COLO829 (cell line): ENCODE measurements at regions not wholly inside any gene's neighbourhood (a gene's known extent, or its start where the extent isn't known, plus 50 kb on each side); places are given as distances from the start of the nearest gene placed in this dataset.

Source experiments
- DNase-seq: peaks from one replicate; pipeline ENCODE4 v3.0.0; 2012; ENCODE audit warnings: low spot score

GRCh38 chr1:203926025-203926540 lies 64.7 kb downstream of the SNRPE start:
- no peak for DNase-seq

DNA sequence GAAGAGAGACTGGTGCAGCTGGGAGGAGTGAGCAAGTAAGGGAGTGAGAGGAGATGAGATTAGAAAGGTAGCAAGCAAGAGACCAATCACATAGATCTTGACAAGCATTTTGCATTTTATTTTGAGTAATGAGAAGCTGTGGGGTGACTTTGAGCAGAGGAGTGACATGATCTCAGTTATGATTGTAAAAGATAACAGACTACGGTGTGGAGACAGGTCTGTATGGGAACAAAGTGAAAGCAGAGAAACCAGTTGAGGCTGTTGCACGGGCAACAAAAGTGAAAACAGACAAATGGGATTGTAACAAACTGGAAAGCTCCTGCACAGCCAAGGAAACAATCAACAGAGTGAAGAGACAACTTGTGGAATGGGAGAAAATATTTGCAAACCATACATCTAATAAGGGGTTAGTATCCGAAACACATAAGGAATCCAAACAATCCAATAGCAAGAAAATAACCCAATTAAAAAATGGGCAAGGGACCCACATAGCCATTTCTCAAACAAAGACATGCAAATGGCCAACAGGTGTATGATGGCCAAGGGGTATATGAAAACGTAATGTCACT lies 68.4 kb downstream of the SNRPE start:
- DNase-seq, result no peak

GRCh38 chr1:203930342-203930741 lies 68.9 kb downstream of the SNRPE start:
- DNase-seq, result no peak

- no peak for DNase-seq
Measured at GRCh38 chr1:203931953-203932352, 70.6 kb downstream of the SNRPE start.

DNA sequence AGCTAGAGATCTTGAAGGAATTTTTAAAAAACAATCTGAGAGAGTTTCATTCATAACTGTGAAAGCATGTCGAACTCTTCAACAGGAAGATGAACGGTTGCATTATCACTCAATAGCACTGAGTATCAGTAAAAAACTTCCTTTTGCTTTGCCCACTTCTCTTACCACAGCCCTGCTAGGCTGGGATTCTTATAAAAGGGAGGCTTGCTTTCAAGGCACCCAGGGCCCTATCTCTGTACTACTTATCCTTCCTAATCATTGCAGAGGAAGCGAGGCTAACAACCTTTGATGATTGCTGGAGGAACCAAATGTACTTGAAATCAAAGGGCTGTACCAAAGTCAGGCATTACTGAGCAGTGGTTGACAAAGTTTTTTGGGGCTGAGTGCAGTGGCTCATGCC lies 71.2 kb downstream of the SNRPE start:
- no peak for DNase-seq

GRCh38 chr1:203934027-203934426 lies 72.6 kb downstream of the SNRPE start:
- DNase-seq, result no peak

GRCh38 chr1:203934651-203935050 lies 73.3 kb downstream of the SNRPE start:
- DNase-seq, result no peak

- DNase-seq, result no peak
Measured at GRCh38 chr1:203935321-203935720, 73.9 kb downstream of the SNRPE start.

- no peak for DNase-seq
Measured at GRCh38 chr1:203937678-203938330, 76.4 kb downstream of the SNRPE start.

DNA sequence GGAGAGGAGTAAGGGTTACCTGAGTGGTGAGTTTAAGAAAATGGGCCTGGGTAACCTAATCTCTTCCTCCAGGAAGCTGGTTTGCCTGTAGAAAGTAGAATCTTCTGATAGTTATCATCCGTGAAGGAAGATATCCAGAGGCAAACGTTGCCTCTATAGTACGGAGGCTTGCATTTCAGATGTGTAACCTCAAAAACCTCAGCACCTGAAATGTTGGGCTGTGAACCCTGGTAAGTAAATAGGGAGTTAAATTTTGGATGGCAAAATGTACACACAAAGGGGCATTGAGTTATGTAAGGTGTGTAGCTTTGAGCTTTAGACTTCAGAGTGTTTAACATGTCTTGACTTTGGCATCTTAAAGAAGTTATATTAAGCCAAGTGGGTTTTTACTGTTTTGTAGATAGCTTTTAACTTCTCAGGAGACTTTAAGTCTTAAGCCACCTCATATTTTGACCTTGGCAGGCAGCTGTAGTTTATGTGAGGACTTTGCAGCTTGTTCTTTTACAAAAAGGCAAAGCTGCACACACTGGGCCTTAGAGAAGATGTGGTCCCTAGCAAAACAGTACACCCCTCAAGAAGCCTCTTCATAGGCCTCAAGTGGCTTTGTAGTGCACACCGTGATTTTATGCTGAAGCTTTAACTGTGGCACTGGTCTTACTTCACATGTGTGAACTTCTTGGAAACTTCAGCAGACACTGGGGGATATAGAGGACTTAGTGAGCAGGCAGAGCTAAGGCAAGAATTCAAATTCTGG lies 83.4 kb downstream of the SNRPE start:
- DNase-seq, result no peak

GRCh38 chr1:203954293-203954692 lies 92.9 kb downstream of the SNRPE start:
- no peak for DNase-seq

GRCh38 chr1:203954788-203955552 lies 93.6 kb downstream of the SNRPE start:
- DNase-seq, result no peak

DNA sequence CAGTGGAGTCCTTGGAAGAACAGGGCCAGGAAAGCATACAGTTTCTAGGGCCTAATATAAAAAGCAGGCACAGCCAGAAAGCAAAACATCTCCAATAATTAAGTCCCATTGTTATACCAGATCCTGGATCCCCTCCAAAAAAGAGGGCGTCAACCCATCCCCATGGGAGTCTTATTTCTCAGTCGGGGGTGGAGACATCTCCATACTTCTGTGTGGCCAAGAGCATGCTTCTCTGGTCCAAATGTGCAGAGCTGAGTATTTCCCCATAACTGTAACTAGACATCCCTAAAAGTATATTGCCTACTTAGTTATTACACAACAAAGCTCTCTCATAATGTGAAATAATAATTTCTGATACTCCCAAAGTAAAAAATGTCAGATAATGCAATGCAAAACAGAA lies 104.2 kb upstream of the SOX13 start:
- DNase-seq, result no peak

DNA sequence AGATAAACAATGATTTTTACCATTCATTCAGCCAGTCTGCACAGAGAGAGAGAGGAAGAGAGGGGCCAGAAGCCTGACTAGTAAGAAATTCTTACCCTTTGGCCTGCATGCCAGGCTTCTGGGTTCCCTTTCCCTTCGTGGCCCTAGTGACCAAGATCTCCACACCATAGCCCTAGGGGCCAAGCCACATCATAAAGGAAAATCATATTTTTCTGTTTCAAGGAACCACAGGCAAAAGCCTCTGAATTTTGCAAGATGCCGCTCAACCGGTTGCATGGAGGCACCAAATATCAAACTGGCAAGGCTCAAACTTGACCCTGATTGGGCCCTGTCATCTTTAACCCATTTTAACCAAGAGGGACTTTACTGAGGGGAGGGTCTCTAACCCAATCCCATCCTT lies 103.1 kb upstream of the SOX13 start:
- no peak for DNase-seq

- DNase-seq, result peak; percentile 70
Measured at GRCh38 chr1:203985044-203985443, 87.9 kb upstream of the SOX13 start.

- no peak for DNase-seq
Measured at GRCh38 chr1:203985676-203986075, 87.2 kb upstream of the SOX13 start.

- DNase-seq, result no peak
Measured at GRCh38 chr1:203986887-203987461, 85.9 kb upstream of the SOX13 start.

DNA sequence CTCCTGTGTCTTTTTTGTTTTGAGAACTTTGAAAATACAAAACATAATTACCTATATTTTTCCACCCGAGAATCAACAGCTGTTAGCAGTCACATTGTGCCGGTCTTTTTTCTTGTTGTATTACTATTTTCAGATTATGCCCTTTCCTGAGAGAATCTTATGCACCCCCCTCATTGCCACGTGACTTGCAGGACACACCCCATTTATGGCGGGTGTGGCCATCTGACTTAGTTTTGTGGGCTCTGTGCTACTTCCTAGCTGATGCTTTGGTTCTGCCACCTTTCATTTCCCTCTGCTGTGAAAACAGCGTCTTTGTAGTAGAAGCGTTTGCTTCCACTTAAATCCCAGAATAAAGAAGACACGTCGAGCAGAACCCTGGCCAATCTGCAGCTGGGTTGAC lies 82.8 kb upstream of the SOX13 start:
- no peak for DNase-seq

GRCh38 chr1:203992440-203992839 lies 80.5 kb upstream of the SOX13 start:
- DNase-seq, result peak; percentile 57

DNA sequence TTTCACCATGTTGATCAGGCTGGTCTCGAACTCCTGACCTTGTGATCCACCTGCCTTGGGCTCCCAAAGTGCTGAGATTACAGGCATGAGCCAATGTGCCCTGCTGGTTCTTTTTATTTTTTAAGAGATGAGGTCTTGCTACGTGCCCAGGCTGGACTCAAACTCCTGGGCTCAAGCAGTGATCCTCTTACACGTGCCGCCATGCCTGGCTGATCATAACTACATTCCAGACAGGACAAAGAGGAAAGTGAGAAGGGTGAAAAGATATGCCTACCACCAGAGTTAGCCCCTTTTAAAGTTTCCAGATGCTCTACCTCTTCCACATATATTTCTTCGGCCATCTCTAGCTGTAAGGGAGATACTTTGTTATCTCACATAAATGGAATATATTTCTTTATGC lies 79.7 kb upstream of the SOX13 start:
- no peak for DNase-seq

DNA sequence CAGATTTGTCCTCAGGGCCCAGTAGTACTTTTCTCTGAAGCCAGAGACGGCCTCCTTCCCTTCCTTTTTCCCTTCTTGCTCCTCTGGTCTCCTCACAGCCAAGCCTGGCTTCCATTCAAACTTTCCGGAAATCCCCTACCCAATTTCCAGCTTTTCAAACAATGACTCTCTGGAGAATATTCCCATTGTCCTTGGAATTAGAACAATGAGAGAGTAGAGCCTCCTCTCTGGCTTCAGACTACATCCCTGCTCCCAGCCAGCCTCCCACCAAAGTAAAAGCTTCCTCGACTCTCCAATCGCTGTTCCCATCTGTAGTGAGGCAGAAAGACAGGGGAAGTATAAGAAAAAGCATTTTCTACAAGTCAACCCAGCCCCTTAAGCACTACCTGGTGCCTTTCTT lies 77.7 kb upstream of the SOX13 start:
- no peak for DNase-seq

DNA sequence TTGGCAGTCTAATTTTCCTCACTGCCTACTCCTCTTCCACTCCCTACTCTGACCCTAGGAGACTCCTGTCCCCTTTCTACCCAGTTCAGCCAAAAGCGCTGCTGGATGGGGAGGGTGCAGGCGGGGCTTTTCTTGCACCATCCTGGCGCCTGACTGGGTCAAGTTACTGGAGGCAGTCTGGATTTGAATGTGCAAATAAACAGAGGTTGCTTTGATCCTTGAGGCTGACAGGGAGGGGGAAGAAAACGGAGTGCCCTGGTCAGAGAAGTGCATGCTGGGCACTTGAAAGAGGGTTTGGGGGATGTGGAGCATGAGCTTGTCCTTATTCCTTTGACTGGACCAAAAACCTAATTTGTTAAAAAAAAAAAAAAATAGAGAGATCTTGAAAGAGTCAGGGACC lies 76.8 kb upstream of the SOX13 start:
- peak; percentile 80 for DNase-seq
